Keratinocyte (primary cell): ENCODE measurements at regions not wholly inside any gene's neighbourhood (a gene's known extent, or its start where the extent isn't known, plus 50 kb on each side); places are given as distances from the start of the nearest gene placed in this dataset.

Experiments used
- DNase-seq: peaks from one replicate; pipeline ENCODE4 v3.0.0-alpha.2; 2011; ENCODE audit warnings: low read depth, missing footprints, low spot score
- FAIRE-seq: peaks from 2 replicates; lab custom pipeline; 2011; peaks lifted over from hg19 to GRCh38; lab: Jason Lieb, UNC
- H2AFZ ChIP-seq: 2 replicates; pipeline ENCODE4 v1.6.0; 2012; ENCODE audit warnings: low read length, control low read depth, inconsistent platforms; ENCODE audit not compliant: control insufficient read depth
- H3K27ac ChIP-seq: 2 replicates; pipeline ENCODE4 v1.5.1; 2011; ENCODE audit warnings: low read length; ENCODE audit not compliant: control insufficient read depth, insufficient read depth
- H3K27me3 ChIP-seq: 3 replicates; pipeline ENCODE4 v1.6.0; 2011; ENCODE audit warnings: low read length; ENCODE audit not compliant: control insufficient read depth, insufficient read depth; ENCODE audit errors: extremely low read depth
- H3K36me3 ChIP-seq, 2 experiments: 2 replicates in 1 of 2; 3 replicates in 1 of 2; pipeline ENCODE4 v1.5.1; 2011; ENCODE audit warnings: low read length in 2 of 2, mild to moderate bottlenecking in 1 of 2; ENCODE audit not compliant: control insufficient read depth in 2 of 2, insufficient read depth in 2 of 2; ENCODE audit errors: extremely low read depth in 1 of 2
- H3K4me1 ChIP-seq: 3 replicates; pipeline ENCODE4 v1.5.1; 2011; ENCODE audit warnings: low read length; ENCODE audit not compliant: control insufficient read depth, insufficient read depth; ENCODE audit errors: extremely low read depth
- H3K4me2 ChIP-seq: 3 replicates; pipeline ENCODE4 v1.6.0; 2011; ENCODE audit warnings: low read depth, low read length; ENCODE audit not compliant: control insufficient read depth, insufficient read depth; ENCODE audit errors: extremely low read depth
- H3K4me3 ChIP-seq, 3 experiments: fragments of 200-600 bp in 1 of 3; sonication (generic) in 1 of 3; 2 replicates in 2 of 3; 3 replicates in 1 of 3; pipeline ENCODE4 v1.5.1; 2011 to 2016; ENCODE audit warnings: low read length in 3 of 3, mild to moderate bottlenecking in 3 of 3, control low read depth in 2 of 3, inconsistent platforms in 1 of 3, low read depth in 1 of 3, mixed read lengths in 1 of 3, mixed run types in 1 of 3, moderate library complexity in 1 of 3; ENCODE audit not compliant: control insufficient read depth in 2 of 3, insufficient read depth in 2 of 3; ENCODE audit errors: extremely low read depth in 1 of 3
- H3K79me2 ChIP-seq: 2 replicates; pipeline ENCODE4 v1.6.0; 2012; ENCODE audit warnings: low read length; ENCODE audit not compliant: control insufficient read depth, insufficient read depth
- H3K9ac ChIP-seq: 3 replicates; pipeline ENCODE4 v1.6.0; 2011; ENCODE audit warnings: low read length; ENCODE audit not compliant: control insufficient read depth, insufficient read depth; ENCODE audit errors: extremely low read depth
- H3K9me1 ChIP-seq: 3 replicates; pipeline ENCODE4 v1.6.0; 2011; ENCODE audit warnings: low read length; ENCODE audit not compliant: control insufficient read depth, insufficient read depth; ENCODE audit errors: extremely low read depth
- H3K9me3 ChIP-seq: 2 replicates; pipeline ENCODE4 v1.5.1; 2012; ENCODE audit warnings: low read depth, low read length; ENCODE audit not compliant: control insufficient read depth
- H4K20me1 ChIP-seq: 3 replicates; pipeline ENCODE4 v1.6.0; 2011; ENCODE audit warnings: low read length; ENCODE audit not compliant: control insufficient read depth, insufficient read depth; ENCODE audit errors: extremely low read depth
- EZH2 ChIP-seq: IDR thresholded peaks from one replicate; pipeline ENCODE4 v1.6.1; 2012; ENCODE audit warnings: inconsistent platforms, mild to moderate bottlenecking, low read length, moderate library complexity
- dilution Hi-C: fragments of 300-500 bp; cut with MboI; formaldehyde crosslinking; loops from one replicate; pipeline ENCODE4 v1.7.0; 2020; ENCODE audit warnings: low sequenced_read_pairs; ENCODE audit not compliant: extremely low pct_ligation_motif_present
- TF ChIP-seq, protein P1 (sequence below), 3 experiments: IDR thresholded peaks in 1 of 3; conservative IDR thresholded peaks in 1 of 3; optimal IDR thresholded peaks in 1 of 3; 2 replicates in 2 of 3; 3 replicates in 1 of 3; pipeline versions ENCODE3 to v1.5.1; 2011; ENCODE audit warnings: low read length in 3 of 3, mild to moderate bottlenecking in 3 of 3, moderate library complexity in 2 of 3, control low read depth in 1 of 3, inconsistent platforms in 1 of 3; ENCODE audit not compliant: insufficient read depth in 2 of 3; ENCODE audit errors: extremely low read depth in 1 of 3

DNA sequence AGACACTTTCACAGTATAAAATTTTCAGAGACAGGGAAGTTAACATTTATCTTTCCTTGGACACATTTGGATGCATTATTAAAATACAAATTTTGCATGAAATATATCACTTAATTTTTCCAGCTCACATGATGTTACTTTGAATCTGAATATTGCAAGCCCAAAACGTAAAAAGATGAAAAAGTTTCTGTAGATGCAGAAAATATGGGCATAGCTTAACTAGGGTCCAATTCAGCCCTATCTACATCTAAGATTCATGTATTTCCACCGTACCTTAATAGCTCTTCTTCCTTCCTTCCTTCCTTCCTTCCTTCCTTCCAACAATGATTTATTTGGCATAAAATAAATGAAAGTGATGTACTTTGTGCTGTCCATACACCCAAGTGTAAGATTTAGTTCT lies 1084.6 kb upstream of the TMEFF2 start:
- Histone ChIP-seq H3K9ac (no peak overlapping the region), H3K9me1 (no peaks in the 10 kb centered on the region), H3K79me2 (no peaks in the 10 kb centered on the region), H3K4me1 (no peaks in the 10 kb centered on the region), H2AFZ (no peak overlapping the region), H3K9me3 (no peaks in the 10 kb centered on the region), H3K27ac (no peak overlapping the region), H3K4me2 (no peak overlapping the region), H4K20me1 (no peaks in the 10 kb centered on the region), H3K4me3 (no peak overlapping the region), H3K27me3 (no peaks in the 10 kb centered on the region), H3K36me3 (no peaks in the 10 kb centered on the region)
- dilution Hi-C loops: no loop called here
- DNase-seq: no peak
- no peak for TF ChIP-seq EZH2
- TF ChIP-seq, protein P1, sequence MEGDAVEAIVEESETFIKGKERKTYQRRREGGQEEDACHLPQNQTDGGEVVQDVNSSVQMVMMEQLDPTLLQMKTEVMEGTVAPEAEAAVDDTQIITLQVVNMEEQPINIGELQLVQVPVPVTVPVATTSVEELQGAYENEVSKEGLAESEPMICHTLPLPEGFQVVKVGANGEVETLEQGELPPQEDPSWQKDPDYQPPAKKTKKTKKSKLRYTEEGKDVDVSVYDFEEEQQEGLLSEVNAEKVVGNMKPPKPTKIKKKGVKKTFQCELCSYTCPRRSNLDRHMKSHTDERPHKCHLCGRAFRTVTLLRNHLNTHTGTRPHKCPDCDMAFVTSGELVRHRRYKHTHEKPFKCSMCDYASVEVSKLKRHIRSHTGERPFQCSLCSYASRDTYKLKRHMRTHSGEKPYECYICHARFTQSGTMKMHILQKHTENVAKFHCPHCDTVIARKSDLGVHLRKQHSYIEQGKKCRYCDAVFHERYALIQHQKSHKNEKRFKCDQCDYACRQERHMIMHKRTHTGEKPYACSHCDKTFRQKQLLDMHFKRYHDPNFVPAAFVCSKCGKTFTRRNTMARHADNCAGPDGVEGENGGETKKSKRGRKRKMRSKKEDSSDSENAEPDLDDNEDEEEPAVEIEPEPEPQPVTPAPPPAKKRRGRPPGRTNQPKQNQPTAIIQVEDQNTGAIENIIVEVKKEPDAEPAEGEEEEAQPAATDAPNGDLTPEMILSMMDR (optimal IDR thresholded peaks at IDR 0.05 in 1 of 3, IDR thresholded peaks at IDR 0.05 in 1 of 3, conservative IDR thresholded peaks at IDR 0.05 in 1 of 3; ENCODE audit: extremely low read depth in 1 of 3, insufficient read depth in 2 of 3, low read length in 3 of 3): no peak
- FAIRE-seq: no peak

DNA sequence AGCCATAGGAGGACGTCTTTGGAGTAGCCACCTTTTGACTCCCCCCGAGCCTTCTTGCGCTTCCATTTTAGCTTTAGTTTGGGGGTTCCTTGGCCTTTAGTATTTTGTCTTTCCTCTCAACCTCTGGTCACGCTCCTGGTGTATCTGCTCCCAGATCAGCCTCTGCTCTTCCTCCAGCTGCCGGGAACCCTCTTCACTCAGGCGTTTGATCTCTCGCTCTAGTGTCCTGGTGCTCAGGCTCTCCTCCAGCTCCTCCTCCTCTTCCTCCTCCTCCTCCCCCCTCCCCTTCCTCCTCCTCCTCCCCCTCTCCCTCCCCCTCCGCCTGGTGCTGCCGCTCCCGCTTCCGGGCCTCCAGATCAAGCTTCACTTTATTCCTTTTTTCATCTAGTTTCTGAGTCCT lies 1082.3 kb upstream of the TMEFF2 start:
- H3K27ac ChIP-seq: no peak overlapping the region
- DNase-seq (no peak), FAIRE-seq (no peak)
- no peaks in the 10 kb centered on the region for H4K20me1 ChIP-seq
- H3K9ac ChIP-seq: no peak overlapping the region
- TF ChIP-seq, protein P1 (optimal IDR thresholded peaks at IDR 0.05 in 1 of 3, IDR thresholded peaks at IDR 0.05 in 1 of 3, conservative IDR thresholded peaks at IDR 0.05 in 1 of 3; ENCODE audit: extremely low read depth in 1 of 3, insufficient read depth in 2 of 3, low read length in 3 of 3): no peak
- H3K4me3 ChIP-seq: no peak overlapping the region
- no peak overlapping the region for H2AFZ ChIP-seq
- dilution Hi-C loops: no loop called here
- H3K4me2 ChIP-seq: no peak overlapping the region
- H3K36me3 ChIP-seq: no peaks in the 10 kb centered on the region
- no peaks in the 10 kb centered on the region for H3K9me1 ChIP-seq
- no peaks in the 10 kb centered on the region for H3K9me3 ChIP-seq
- no peaks in the 10 kb centered on the region for H3K4me1 ChIP-seq
- no peaks in the 10 kb centered on the region for H3K27me3 ChIP-seq
- no peaks in the 10 kb centered on the region for H3K79me2 ChIP-seq
